HG02678 (cell line): ENCODE measurements at regions not wholly inside any gene's neighbourhood (a gene's known extent, or its start where the extent isn't known, plus 50 kb on each side); places are given as distances from the start of the nearest gene placed in this dataset.

Source experiments
- ATAC-seq: cut with Tn5 transposase; IDR thresholded peaks from one replicate; pipeline ENCODE4 v1.9.1; 2021; ENCODE audit warnings: mild to moderate bottlenecking, moderate library complexity; ENCODE audit not compliant: unreplicated experiment

GRCh38 chr3:61311044-61311443 lies 59.8 kb upstream of the FHIT start:
- ATAC-seq: no peak

- no peak for ATAC-seq
Observed at GRCh38 chr3:61315871-61316270, 64.6 kb upstream of the FHIT start.

GRCh38 chr3:61323094-61323493 lies 71.8 kb upstream of the FHIT start:
- no peak for ATAC-seq

GRCh38 chr3:61331929-61332552 lies 80.8 kb upstream of the FHIT start:
- ATAC-seq: no peak

- ATAC-seq: no peak
Observed at GRCh38 chr3:61333192-61333961, 82.1 kb upstream of the FHIT start.

GRCh38 chr3:61334783-61335182 lies 83.5 kb upstream of the FHIT start:
- no peak for ATAC-seq

- no peak for ATAC-seq
Observed at GRCh38 chr3:61340931-61341461, 89.7 kb upstream of the FHIT start.

GRCh38 chr3:61343543-61343942 lies 92.3 kb upstream of the FHIT start:
- no peak for ATAC-seq

GRCh38 chr3:61345020-61345419 lies 93.8 kb upstream of the FHIT start:
- ATAC-seq: no peak

- ATAC-seq: no peak
Observed at GRCh38 chr3:61347981-61348380, 96.7 kb upstream of the FHIT start.

- no peak for ATAC-seq
Observed at GRCh38 chr3:61349717-61350116, 98.5 kb upstream of the FHIT start.

- ATAC-seq: no peak
Observed at GRCh38 chr3:61350782-61351309, 99.6 kb upstream of the FHIT start.

GRCh38 chr3:61352306-61352705 lies 101.1 kb upstream of the FHIT start:
- no peak for ATAC-seq

GRCh38 chr3:61353382-61353781 lies 102.1 kb upstream of the FHIT start:
- ATAC-seq: no peak

- ATAC-seq: no peak
Observed at GRCh38 chr3:61354604-61355003, 103.4 kb upstream of the FHIT start.

GRCh38 chr3:61356685-61357084 lies 105.4 kb upstream of the FHIT start:
- ATAC-seq: no peak

GRCh38 chr3:61357902-61358301 lies 106.7 kb upstream of the FHIT start:
- ATAC-seq: no peak

- peak; percentile 99 for ATAC-seq
Observed at GRCh38 chr3:61358364-61358763, 107.1 kb upstream of the FHIT start.

- ATAC-seq: no peak
Observed at GRCh38 chr3:61360297-61360965, 109.2 kb upstream of the FHIT start.

- ATAC-seq: no peak
Observed at GRCh38 chr3:61369678-61370077, 118.4 kb upstream of the FHIT start.

GRCh38 chr3:61371123-61371522 lies 119.9 kb upstream of the FHIT start:
- ATAC-seq: peak; percentile 51

- ATAC-seq: no peak
Observed at GRCh38 chr3:61372723-61373122, 121.5 kb upstream of the FHIT start.
